Ovary (tissue), 3 donors: ENCODE measurements at regions not wholly inside any gene's neighbourhood (a gene's known extent, or its start where the extent isn't known, plus 50 kb on each side); places are given as distances from the start of the nearest gene placed in this dataset.

Experiments used
- CTCF ChIP-seq, 3 donors: fragments of 450-650 bp in 2 of 3; fragments of 200-600 bp in 1 of 3; IDR thresholded peaks; one replicate each; pipeline versions ENCODE4 v1.5.1 to v1.8.0; 2016 to 2022; ENCODE audit warnings: antibody characterized with exemption in 3 of 3, mild to moderate bottlenecking in 1 of 3
- POLR2A ChIP-seq: fragments of 450-650 bp; IDR thresholded peaks from one replicate; pipeline ENCODE4 v1.6.1; 2017; ENCODE audit warnings: antibody characterized with exemption, mild to moderate bottlenecking, moderate library complexity
- donor health status: DM: no; HTN: no; CAD: no.

GRCh38 chr11:23313001-23313400 lies 452.7 kb upstream of the CCDC179 start:
- TF ChIP-seq CTCF (IDR thresholded peaks at IDR 0.05) (no peak), POLR2A (no peak)
